ENCODE measurements at regions not wholly inside any gene's neighbourhood (a gene's known extent, or its start where the extent isn't known, plus 50 kb on each side); places are given as distances from the start of the nearest gene placed in this dataset.

DNA sequence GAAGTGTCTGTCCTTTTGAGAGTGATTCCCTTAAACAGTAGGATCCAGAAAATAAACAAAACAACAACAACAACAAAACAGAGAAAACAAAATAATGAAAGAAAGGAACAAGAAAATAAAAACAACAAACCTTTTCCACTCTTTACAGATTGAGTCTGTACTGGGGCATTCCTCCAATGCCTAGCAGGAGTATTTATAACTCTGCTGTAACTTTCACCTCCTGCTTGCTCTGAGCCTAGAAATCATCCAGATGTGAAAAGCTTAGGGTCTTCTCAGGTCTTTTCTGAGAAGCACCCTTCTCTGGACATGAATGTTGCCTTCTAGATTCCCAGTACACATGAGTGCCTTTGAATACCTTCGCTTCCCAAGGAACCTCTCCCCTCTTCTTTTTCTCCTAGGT, 1239.4 kb downstream of the CNTNAP5 start:
- Histone ChIP-seq H3K9ac (ENCODE audit: insufficient read length, low read depth) (no peak overlapping the region), H3K4me1 (ENCODE audit: insufficient read depth, insufficient read length) (peaks cover under 1% of the 10 kb centered on the region), H3K4me3 (ENCODE audit: insufficient read length, low read depth) (no peak overlapping the region), H3K9me3 (ENCODE audit: insufficient read depth, low read length) (no peaks in the 10 kb centered on the region), H3K27me3 (ENCODE audit: insufficient read depth, insufficient read length) (no peaks in the 10 kb centered on the region), H3K36me3 (ENCODE audit: insufficient read depth, insufficient read length, low read length) (no peaks in the 10 kb centered on the region)
- no peak for DNase-seq (ENCODE audit: low read depth, low spot score)
- TF ChIP-seq SUZ12 (IDR thresholded peaks at IDR 0.05; ENCODE audit: extremely low read depth, insufficient read depth, insufficient read length) (no peak), ZNF274 (IDR thresholded peaks at IDR 0.05; ENCODE audit: low read depth, low read length) (no peak), YY1 (IDR thresholded peaks at IDR 0.05; ENCODE audit: insufficient read depth, insufficient read length) (no peak)

DNA sequence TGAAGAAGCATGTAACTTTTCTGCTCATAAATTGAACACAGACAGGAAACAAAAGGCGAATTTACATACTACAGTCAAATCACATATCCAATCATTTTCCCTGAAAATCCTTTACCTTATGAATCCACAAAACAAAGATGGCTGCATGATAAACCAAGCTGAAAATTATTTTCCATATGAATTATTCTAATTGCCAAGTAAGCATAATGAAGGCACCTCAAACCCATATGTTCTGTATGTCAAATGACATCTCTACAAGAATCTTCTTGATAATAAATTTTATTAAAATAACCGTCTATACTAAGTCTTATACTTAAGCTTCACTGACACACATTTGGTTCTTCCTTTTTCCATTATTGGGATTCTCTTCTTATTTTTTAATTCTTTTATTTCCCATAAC, 1242.6 kb downstream of the CNTNAP5 start:
- no peak for TF ChIP-seq ZNF274 (IDR thresholded peaks at IDR 0.05; ENCODE audit: low read depth, low read length)
- no peak for TF ChIP-seq SUZ12 (IDR thresholded peaks at IDR 0.05; ENCODE audit: extremely low read depth, insufficient read depth, insufficient read length)
- TF ChIP-seq YY1 (IDR thresholded peaks at IDR 0.05; ENCODE audit: insufficient read depth, insufficient read length), result no peak
- H3K27me3 ChIP-seq (ENCODE audit: insufficient read depth, insufficient read length), result no peaks in the 10 kb centered on the region
- H3K9ac ChIP-seq (ENCODE audit: insufficient read length, low read depth), result no peak overlapping the region

DNA sequence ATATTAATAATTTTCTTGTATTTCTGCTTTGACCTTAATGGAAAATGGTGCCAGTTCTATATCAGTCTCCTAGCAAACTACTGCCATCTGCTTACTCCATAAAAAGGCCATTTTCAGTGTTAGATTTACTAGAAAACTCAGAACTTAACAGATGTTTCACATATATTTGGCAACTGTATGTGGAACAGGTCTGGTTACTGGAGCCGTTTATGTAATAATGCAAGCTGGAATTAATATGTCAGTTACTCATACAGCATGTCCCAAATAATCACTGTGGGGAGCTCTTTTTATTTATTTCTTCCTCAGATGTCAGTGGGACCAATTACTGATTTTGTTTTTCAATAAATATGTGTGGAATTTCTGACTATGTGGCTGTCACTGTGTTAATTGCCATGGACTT, 1247.6 kb downstream of the CNTNAP5 start:
- no peak for DNase-seq (ENCODE audit: low read depth, low spot score)
- Histone ChIP-seq H3K4me3 (ENCODE audit: insufficient read length, low read depth) (no peak overlapping the region), H3K36me3 (ENCODE audit: insufficient read depth, insufficient read length, low read length) (no peaks in the 10 kb centered on the region), H3K4me1 (ENCODE audit: insufficient read depth, insufficient read length) (no peaks in the 10 kb centered on the region), H3K9ac (ENCODE audit: insufficient read length, low read depth) (no peak overlapping the region), H3K27me3 (ENCODE audit: insufficient read depth, insufficient read length) (no peaks in the 10 kb centered on the region), H3K9me3 (ENCODE audit: insufficient read depth, low read length) (no peaks in the 10 kb centered on the region)
- no peak for TF ChIP-seq ZNF274 (IDR thresholded peaks at IDR 0.05; ENCODE audit: low read depth, low read length)

More for the DNA sequence above, 1242.6 kb downstream of the CNTNAP5 start:
- H3K4me1 ChIP-seq (ENCODE audit: insufficient read depth, insufficient read length), result no peaks in the 10 kb centered on the region
- no peaks in the 10 kb centered on the region for H3K9me3 ChIP-seq (ENCODE audit: insufficient read depth, low read length)
- H3K4me3 ChIP-seq (ENCODE audit: insufficient read length, low read depth), result no peak overlapping the region
- H3K36me3 ChIP-seq (ENCODE audit: insufficient read depth, insufficient read length, low read length), result no peaks in the 10 kb centered on the region
- DNase-seq (ENCODE audit: low read depth, low spot score), result no peak

DNA sequence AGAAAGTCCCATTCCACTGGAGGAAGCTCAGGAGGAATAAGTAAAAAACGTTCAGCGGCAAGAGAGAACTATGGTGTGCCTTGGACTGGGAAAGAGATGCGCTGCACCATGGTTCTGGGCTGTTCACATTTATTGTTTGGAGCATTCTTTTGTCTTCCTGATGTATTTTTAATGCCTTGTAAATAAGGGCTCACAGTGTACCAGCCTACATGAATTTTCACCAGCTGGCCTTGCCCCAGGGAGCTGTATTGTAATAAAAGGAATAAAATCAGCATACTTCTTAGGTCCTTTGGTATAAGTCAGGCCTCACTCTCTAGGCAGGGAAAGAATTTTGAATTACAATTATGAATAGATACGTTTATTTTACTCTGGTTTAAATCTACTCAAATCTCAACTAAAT, 1249.6 kb downstream of the CNTNAP5 start:
- no peak for DNase-seq (ENCODE audit: low read depth, low spot score)
- Histone ChIP-seq H3K4me3 (ENCODE audit: insufficient read length, low read depth) (no peak overlapping the region), H3K9me3 (ENCODE audit: insufficient read depth, low read length) (no peaks in the 10 kb centered on the region), H3K9ac (ENCODE audit: insufficient read length, low read depth) (no peak overlapping the region), H3K4me1 (ENCODE audit: insufficient read depth, insufficient read length) (no peaks in the 10 kb centered on the region), H3K27me3 (ENCODE audit: insufficient read depth, insufficient read length) (no peaks in the 10 kb centered on the region), H3K36me3 (ENCODE audit: insufficient read depth, insufficient read length, low read length) (no peaks in the 10 kb centered on the region)
- no peak for TF ChIP-seq SUZ12 (IDR thresholded peaks at IDR 0.05; ENCODE audit: extremely low read depth, insufficient read depth, insufficient read length)
- no peak for TF ChIP-seq ZNF274 (IDR thresholded peaks at IDR 0.05; ENCODE audit: low read depth, low read length)
- TF ChIP-seq YY1 (IDR thresholded peaks at IDR 0.05; ENCODE audit: insufficient read depth, insufficient read length), result no peak

DNA sequence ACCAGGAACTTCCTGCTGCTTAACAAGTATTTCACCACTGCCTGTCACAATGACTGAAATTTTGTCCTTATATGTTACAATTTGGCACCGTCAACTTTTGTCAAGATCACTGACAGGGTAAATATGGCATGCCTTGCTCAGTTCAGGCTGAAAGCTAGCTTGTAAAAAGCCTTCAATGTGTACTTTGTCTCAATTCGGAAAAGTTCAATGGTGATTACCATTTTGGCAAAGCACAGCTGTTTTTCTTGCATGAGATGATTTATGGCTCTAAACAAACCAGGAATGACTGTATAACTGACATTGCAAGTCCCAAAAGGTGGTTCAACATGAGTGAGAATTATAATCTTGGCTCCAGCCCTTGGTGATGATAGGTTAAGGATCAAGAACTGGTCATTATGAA, 1255.2 kb downstream of the CNTNAP5 start:
- no peak for TF ChIP-seq ZNF274 (IDR thresholded peaks at IDR 0.05; ENCODE audit: low read depth, low read length)
- no peaks in the 10 kb centered on the region for H3K4me1 ChIP-seq (ENCODE audit: insufficient read depth, insufficient read length)
- H3K9ac ChIP-seq (ENCODE audit: insufficient read length, low read depth), result no peak overlapping the region
- H3K4me3 ChIP-seq (ENCODE audit: insufficient read length, low read depth), result no peak overlapping the region
- H3K9me3 ChIP-seq (ENCODE audit: insufficient read depth, low read length), result no peaks in the 10 kb centered on the region
- DNase-seq (ENCODE audit: low read depth, low spot score), result no peak
- no peaks in the 10 kb centered on the region for H3K27me3 ChIP-seq (ENCODE audit: insufficient read depth, insufficient read length)
- H3K36me3 ChIP-seq (ENCODE audit: insufficient read depth, insufficient read length, low read length), result no peaks in the 10 kb centered on the region

DNA sequence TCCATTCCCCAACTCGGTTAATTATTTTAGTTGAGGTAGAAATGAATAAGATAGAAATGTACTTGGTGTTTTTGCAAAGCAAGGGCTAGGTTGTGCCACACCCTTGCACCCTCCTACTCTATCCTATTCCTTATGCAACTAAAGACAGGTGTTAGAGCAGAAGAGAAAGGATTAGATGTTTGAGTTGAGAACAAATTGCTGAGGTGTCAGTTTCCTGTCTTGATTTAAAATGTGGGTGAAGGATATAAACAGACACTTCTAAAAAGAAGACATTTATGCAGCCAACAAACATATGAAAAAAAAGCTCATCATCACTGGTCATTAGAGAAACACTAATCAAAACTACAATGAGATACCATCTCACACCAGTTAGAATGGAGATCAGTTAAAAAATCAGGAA, 1256.2 kb downstream of the CNTNAP5 start:
- Histone ChIP-seq H3K4me1 (ENCODE audit: insufficient read depth, insufficient read length) (no peaks in the 10 kb centered on the region), H3K4me3 (ENCODE audit: insufficient read length, low read depth) (no peak overlapping the region), H3K9me3 (ENCODE audit: insufficient read depth, low read length) (no peaks in the 10 kb centered on the region), H3K27me3 (ENCODE audit: insufficient read depth, insufficient read length) (no peaks in the 10 kb centered on the region), H3K9ac (ENCODE audit: insufficient read length, low read depth) (no peak overlapping the region), H3K36me3 (ENCODE audit: insufficient read depth, insufficient read length, low read length) (no peaks in the 10 kb centered on the region)
- TF ChIP-seq YY1 (IDR thresholded peaks at IDR 0.05; ENCODE audit: insufficient read depth, insufficient read length) (no peak), ZNF274 (IDR thresholded peaks at IDR 0.05; ENCODE audit: low read depth, low read length) (no peak), SUZ12 (IDR thresholded peaks at IDR 0.05; ENCODE audit: extremely low read depth, insufficient read depth, insufficient read length) (no peak)
- DNase-seq (ENCODE audit: low read depth, low spot score), result no peak

DNA sequence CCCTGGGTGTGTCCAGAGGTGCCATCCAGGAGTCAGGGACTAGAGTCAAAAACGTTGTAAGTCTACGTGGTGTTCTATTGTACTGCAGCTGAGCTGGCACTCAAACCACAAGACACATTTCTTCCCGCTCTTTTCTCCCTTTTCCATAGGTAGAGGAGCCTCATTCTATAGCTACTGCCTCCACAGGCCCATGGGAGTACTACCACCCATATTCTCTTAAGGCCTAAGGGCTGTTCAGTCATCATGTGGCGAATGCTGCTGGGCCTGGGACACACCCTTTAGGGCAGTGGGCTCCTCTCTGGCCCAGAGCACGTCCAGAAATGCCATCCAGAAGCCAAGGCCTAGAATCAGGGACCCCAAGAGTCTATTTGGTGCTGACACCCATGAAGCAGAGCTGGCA, 1271.7 kb downstream of the CNTNAP5 start:
- H3K9ac ChIP-seq (ENCODE audit: insufficient read length, low read depth), result no peak overlapping the region
- TF ChIP-seq ZNF274 (IDR thresholded peaks at IDR 0.05; ENCODE audit: low read depth, low read length), result no peak
- no peak for TF ChIP-seq YY1 (IDR thresholded peaks at IDR 0.05; ENCODE audit: insufficient read depth, insufficient read length)
- no peak for TF ChIP-seq SUZ12 (IDR thresholded peaks at IDR 0.05; ENCODE audit: extremely low read depth, insufficient read depth, insufficient read length)
- no peak overlapping the region for H3K4me3 ChIP-seq (ENCODE audit: insufficient read length, low read depth)
- no peaks in the 10 kb centered on the region for H3K27me3 ChIP-seq (ENCODE audit: insufficient read depth, insufficient read length)
- no peak for DNase-seq (ENCODE audit: low read depth, low spot score)
- no peaks in the 10 kb centered on the region for H3K36me3 ChIP-seq (ENCODE audit: insufficient read depth, insufficient read length, low read length)
- H3K4me1 ChIP-seq (ENCODE audit: insufficient read depth, insufficient read length), result no peaks in the 10 kb centered on the region
- no peaks in the 10 kb centered on the region for H3K9me3 ChIP-seq (ENCODE audit: insufficient read depth, low read length)
